ENCODE measurements at regions not wholly inside any gene's neighbourhood (a gene's known extent, or its start where the extent isn't known, plus 50 kb on each side); places are given as distances from the start of the nearest gene placed in this dataset.

DNA sequence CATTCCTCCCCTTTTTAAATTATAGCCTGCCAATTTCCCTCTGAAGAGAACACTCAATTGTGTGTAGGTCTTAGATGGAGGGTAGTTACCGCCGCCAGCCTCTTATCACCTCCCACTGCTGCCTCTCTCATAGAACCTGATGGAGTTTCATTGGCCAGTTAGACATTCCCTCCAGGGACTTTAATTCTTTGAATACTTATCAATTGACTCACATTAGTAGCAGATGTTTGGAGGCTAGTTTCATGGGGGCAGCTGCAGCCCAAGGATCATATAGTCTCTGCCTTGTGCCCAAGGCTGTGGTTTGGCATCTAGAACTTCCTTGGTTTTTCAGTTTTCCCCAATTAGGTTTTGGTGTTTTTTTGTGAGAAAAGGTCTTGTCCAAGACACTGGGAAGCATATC is 318.9 kb upstream of the HTR2A start:
- TF ChIP-seq, protein P1, sequence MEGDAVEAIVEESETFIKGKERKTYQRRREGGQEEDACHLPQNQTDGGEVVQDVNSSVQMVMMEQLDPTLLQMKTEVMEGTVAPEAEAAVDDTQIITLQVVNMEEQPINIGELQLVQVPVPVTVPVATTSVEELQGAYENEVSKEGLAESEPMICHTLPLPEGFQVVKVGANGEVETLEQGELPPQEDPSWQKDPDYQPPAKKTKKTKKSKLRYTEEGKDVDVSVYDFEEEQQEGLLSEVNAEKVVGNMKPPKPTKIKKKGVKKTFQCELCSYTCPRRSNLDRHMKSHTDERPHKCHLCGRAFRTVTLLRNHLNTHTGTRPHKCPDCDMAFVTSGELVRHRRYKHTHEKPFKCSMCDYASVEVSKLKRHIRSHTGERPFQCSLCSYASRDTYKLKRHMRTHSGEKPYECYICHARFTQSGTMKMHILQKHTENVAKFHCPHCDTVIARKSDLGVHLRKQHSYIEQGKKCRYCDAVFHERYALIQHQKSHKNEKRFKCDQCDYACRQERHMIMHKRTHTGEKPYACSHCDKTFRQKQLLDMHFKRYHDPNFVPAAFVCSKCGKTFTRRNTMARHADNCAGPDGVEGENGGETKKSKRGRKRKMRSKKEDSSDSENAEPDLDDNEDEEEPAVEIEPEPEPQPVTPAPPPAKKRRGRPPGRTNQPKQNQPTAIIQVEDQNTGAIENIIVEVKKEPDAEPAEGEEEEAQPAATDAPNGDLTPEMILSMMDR (IDR thresholded peaks at IDR 0.05; ENCODE audit: poor library complexity, severe bottlenecking) = no peak
- TF ChIP-seq TAF1 (IDR thresholded peaks at IDR 0.05; ENCODE audit: low read depth) = no peak
- TF ChIP-seq EP300 (conservative IDR thresholded peaks at IDR 0.05; ENCODE audit: poor library complexity, severe bottlenecking) = no peak
- TF ChIP-seq, protein P2, sequence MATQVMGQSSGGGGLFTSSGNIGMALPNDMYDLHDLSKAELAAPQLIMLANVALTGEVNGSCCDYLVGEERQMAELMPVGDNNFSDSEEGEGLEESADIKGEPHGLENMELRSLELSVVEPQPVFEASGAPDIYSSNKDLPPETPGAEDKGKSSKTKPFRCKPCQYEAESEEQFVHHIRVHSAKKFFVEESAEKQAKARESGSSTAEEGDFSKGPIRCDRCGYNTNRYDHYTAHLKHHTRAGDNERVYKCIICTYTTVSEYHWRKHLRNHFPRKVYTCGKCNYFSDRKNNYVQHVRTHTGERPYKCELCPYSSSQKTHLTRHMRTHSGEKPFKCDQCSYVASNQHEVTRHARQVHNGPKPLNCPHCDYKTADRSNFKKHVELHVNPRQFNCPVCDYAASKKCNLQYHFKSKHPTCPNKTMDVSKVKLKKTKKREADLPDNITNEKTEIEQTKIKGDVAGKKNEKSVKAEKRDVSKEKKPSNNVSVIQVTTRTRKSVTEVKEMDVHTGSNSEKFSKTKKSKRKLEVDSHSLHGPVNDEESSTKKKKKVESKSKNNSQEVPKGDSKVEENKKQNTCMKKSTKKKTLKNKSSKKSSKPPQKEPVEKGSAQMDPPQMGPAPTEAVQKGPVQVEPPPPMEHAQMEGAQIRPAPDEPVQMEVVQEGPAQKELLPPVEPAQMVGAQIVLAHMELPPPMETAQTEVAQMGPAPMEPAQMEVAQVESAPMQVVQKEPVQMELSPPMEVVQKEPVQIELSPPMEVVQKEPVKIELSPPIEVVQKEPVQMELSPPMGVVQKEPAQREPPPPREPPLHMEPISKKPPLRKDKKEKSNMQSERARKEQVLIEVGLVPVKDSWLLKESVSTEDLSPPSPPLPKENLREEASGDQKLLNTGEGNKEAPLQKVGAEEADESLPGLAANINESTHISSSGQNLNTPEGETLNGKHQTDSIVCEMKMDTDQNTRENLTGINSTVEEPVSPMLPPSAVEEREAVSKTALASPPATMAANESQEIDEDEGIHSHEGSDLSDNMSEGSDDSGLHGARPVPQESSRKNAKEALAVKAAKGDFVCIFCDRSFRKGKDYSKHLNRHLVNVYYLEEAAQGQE (IDR thresholded peaks at IDR 0.05; ENCODE audit: borderline replicate concordance) = no peak
- no peak for TF ChIP-seq POLR2AphosphoS5 (IDR thresholded peaks at IDR 0.05)

All from neural cell (in vitro differentiated cells).